CD4-positive, alpha-beta T cell treated with Interleukin-15 for 1 hour (primary cell): ENCODE measurements at regions not wholly inside any gene's neighbourhood (a gene's known extent, or its start where the extent isn't known, plus 50 kb on each side); places are given as distances from the start of the nearest gene placed in this dataset.
"Not testable (repeated sequence)": the region's sequence is repeated elsewhere in the genome, so short reads cannot be mapped to it uniquely, and the experiment has no call there.

ENCODE experiments used
- DNase-seq: peaks from one replicate; pipeline ENCODE4 v3.0.0-alpha.2; 2020

DNA sequence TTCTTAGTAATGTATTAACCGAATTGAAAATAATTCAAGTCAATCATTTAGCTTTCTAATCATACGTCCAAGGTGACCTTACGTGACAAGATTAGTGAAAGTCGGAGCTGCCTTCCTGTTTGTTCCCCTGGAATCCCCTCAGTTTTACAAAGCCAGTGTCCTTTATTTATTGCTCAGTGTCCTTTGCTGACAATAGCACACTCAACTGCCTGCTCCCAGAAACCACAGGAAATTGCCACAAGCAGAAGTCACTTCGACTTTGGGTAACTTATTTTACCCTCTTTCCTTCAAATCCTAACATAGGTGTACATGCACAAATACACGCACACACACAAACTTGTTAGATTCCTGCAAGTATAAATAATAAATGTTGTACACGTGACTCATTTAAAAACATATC is 1167.7 kb upstream of the ADGRB3 start:
- no peak for DNase-seq

DNA sequence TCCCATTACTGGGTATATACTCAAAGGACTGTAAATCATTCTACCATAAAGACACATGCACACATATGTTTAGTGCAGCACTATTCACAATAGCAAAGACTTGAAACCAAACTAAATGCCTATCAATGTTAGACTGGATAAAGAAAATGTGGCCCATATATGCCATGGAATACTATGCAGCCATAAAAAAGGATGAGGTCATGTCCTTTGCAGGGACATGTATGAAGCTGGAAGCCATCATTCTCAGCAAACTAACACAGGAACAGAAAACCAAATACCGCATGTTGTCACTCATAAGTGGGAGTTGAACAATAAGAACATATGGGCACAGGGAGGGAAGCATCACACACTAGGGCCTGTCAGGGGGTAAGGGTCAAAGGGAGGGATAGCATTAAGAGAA is 1172.4 kb upstream of the ADGRB3 start:
- DNase-seq, result not testable (repeated sequence)

DNA sequence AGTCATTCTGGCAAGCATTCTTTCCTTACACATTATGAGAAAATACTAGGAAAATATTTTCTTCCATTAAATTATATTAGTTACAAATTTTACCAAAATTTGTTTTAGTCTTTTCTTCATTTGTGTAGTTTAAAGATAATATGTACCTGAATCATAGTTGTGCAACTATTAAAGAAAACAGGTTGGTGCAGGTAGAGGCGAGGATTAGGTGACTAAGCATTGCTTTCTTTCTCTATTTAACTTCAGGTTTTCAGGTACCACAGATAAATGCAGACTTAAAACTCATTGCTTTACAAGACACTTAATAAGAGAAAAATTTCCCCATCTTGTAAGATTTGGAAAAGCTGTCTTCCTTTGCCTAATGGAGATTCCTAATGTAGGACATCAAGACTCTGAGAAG is 1175.5 kb upstream of the ADGRB3 start:
- no peak for DNase-seq

DNA sequence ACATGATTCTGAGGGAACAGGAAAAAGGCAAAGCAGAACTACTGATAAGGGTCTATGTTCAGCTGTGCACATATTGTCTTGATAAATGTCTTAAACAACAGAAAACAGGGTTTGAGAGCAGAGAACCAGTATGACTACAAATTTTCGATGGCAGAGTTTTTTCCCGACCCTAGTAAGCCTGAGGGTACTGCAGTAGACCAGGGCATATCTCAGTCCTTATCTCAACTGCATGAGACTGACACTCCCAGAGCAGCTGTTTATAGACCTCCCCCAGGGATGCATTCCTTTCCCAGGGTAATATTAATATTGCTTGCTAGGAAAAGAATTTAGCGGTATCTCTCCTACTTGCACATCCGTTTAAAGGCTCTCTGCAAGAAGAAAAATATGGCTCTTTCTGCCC is 1176.8 kb upstream of the ADGRB3 start:
- no peak for DNase-seq

DNA sequence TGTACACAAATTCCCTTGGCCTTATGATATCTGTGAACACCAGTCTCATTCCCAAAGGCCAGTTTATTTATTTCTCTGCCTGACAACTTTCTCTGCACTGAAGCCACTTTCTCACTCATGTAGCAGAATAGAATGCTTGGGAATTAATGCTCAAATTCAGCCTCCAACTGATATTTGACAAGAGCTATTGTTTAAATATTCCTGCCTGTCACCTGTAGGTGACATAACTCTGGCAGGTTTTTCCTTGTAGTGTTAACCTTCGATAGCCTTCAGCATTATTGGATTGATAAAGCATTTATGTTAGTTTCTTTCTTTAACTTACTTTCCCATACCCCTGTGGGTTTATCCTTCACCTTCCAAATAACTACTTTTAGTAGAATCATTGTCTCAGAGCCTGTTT is 1183.2 kb upstream of the ADGRB3 start:
- no peak for DNase-seq

DNA sequence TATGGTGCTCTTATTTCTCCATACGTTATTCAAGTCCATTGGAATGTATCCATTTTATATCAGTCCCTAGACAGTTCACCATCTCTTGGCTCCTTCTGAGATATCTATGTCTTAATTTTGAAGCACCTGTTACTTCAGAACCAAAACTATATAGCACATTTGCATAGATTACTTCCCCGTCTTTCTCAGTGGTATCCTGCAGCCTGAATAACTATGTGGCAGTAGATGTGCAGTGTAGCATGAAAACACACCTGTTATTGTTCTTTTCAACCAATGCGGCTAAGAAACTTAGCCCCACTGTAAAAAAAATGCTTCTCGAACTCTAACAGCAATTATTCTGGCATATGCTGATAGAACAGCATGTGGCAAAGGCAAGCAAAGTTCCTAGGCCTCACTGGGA is 1184.4 kb upstream of the ADGRB3 start:
- no peak for DNase-seq

DNA sequence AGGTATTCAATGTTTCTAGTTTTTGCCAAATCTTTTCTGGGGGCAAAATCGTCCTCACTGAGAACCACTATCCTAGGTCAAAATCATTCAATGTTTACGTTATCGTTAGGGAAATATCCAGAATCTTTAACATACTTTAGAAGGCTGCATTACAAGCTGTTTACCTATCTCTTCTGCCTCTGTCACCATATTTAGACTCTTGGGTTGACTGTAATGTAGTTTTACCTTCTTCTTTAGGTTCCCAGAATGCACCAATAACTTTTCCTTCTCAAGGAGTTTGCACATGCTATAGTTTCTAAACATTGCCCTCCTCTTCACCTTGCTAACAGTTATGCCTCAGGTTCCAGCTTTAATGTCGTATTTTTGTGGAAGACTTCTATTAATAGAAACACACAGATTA is 1185.5 kb upstream of the ADGRB3 start:
- DNase-seq, result no peak

DNA sequence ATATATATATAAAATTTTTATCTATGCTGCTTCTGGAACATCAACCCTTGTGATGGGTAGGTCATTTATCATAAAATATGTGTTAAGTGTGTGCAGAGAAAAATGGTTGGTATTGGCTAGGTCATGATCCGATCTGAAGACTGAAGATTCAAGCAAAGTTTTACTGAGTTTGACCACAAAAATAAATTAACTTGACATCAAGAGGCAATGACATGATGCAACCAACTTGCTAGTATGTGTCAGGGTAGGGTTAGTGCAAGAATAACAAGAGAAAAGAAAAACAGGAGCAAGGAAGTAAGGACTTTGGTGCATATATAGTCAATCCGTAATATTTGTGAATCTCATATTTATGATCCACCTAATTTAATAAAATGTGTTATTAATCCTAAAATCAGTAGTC is 1202.0 kb upstream of the ADGRB3 start:
- DNase-seq, result no peak

DNA sequence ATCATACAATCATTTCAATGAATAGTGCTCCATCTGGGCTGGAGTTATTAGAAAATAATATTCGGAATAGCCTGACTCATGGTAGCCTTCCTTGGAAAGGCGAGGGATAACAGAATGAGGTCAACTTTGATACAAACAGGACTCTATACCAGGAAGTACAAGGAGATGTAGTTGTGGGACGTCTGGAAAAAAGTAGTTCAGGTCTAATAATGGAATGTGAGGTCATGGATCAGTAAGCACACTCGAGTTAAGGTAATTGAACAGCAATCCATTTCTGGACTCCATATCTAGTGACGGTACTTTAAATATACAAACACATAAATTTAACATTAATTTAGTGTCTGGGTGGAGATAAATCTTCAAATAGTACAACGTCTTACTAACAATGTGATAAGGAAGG is 1204.0 kb upstream of the ADGRB3 start:
- no peak for DNase-seq

DNA sequence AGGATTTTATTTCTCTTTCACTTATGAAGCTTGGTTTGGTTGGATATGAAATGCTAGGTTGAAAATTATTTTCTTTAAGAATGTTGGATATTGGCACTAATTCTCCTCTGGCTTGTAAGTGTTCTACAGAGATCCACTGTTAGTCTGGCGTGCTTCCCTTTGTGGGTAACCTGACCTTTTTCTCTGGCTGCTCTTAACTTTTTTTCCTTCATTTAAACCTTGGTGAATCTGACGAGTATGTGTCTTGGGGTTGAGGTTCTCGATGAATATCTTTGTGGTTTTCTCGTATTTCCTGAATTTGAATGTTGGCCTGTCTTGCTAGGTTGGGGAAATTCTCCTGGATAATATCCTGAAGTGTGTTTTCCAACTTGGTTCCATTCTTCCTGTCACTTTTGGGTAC is 1208.4 kb upstream of the ADGRB3 start:
- DNase-seq, result not testable (repeated sequence)

DNA sequence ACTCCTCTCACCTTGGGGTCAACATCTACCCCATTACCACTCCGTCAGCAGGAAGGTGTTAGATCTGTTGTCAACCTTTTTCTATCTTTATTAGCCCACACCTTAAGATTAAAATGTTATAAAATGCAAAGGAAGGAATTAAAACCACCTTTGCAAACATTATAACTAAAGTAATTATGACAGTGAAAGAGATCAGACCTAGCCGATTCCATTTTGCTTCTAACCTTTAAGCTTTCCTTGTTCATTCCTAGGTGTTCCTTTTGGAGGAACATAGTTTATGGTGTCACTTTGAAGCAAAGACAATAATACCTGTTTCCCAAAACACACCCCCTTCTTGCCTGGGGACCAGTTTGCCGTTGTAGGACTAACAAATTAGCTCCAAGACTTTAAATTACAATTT is 1223.0 kb upstream of the ADGRB3 start:
- DNase-seq, result no peak

DNA sequence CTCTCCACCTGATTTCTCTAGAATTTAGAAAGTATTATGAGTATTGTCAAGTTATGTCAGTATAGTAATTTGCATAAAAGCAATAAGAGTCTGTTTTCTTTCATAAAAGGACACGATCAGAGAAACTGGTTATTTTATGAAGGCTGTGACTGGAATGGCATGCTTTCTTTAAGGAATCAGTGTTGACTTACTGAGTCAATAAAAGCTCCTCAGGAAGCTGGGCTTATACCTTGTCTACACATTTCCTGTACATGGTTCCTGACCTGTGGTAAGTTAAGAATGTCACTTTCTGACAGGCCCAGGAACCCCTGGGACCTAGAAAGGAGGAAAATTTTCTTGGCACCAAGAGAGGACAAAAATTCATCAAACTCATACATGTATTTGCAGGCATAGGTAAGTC is 1224.0 kb upstream of the ADGRB3 start:
- no peak for DNase-seq

DNA sequence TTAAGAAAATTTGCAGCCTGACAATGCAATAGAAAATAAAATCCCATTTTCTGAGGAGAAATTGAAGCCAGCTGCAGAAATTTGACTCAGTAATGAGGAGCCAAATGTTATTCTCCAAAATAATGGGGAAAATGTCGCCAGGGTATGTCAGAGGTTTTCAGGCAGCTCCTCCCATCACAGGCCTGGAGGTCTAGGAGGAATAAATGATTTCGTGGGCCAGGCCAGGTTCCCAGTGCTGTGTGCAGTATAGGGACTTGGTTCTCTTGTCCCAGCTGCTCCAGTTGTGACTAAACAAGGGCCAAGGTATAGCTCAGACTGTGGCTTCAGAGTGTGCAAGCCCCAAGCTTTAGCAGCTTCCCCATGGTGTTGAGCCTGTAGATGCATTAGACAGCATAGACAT is 1240.8 kb upstream of the ADGRB3 start:
- no peak for DNase-seq

DNA sequence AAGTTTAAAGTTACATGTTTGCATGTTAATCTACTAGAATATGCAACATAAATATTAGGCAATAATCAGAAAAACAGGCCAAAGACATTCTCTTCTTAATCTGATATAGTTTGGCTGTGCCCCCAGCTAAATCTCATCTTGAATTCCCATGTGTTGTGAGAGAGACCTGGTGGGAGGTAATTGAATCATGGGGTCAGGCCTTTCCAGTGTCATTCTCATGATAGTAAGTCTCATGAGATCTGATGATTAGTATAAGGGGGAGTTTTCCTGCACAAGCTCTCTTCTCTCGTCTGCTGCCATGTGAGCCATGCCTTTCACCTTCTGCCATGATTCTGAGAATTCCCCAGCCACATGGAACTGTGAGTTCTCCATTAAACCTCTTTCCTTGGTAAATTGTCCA is 1241.7 kb upstream of the ADGRB3 start:
- DNase-seq, result no peak

DNA sequence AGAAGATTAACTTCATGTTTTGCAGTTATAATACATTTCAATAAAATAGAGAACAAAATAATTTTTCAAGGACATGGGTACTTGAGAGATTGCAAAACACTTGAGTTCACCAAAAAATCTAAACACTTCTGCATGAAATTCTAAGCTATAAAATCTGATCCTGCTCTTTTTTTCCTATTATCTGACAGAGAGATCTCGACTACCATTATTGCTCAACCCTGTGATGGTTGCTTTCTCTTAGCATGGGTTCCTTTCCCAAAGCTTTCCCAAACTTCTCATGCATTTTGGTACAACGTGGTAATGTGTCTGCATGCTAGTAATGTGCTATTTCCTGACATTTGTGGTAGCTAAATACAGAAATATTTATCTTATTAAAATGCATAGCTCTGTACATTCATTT is 1243.1 kb upstream of the ADGRB3 start:
- DNase-seq, result no peak

DNA sequence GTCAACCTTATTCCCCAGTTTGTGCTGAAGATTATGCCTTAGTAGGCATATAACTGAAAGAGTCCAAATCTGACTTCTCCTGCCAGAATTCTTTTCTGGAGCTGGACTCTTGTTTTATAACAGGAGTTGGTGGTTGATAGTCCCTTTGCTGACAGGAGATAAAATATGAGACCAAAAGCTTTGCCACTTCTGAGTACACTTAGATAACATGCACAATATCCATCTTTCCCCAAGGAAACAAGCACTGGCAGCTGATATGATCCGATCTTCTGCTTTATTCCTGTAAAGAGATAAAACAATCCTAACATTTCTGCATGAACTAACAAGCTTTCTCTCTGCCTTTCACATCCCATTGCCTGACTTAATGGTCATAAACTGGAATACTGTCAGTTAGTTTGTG is 1265.4 kb upstream of the ADGRB3 start:
- DNase-seq, result no peak

DNA sequence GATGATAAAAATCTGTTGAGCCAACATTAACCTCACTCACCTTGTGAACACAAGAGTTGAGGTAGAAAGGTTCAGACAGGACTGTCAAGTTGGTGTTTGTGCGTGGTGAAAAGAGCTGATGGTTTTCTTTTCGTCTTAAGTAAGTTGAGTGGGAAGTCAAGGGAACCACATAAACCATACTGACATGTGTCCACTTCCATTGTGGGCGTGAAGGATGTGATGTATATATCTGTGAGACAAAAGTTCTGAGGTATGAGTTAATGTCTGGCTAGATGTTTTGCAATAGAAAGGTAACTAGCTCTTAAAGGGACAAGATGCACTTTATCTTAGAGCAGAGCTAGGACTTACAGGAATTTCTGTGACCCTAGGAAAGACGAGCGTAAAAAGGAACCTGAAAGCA is 1272.1 kb upstream of the ADGRB3 start:
- no peak for DNase-seq

DNA sequence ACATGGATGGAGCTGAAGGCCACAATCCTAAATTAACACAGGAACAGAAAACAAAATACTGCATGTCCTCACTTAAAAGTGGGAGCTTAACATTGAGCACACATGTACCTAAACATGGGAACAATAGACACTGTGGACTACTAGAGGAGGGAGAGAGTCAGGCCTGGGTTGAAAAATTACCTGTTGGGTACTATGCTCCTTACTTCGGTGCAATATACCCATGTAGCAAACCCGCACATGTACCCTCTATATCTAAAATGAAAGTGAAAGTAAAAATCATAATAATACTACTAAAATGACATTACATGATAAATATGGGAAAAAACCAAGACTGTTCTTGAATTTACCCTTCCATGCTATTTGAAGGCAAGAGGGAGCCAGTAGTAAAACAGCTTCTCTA is 1273.8 kb upstream of the ADGRB3 start:
- DNase-seq, result no peak

DNA sequence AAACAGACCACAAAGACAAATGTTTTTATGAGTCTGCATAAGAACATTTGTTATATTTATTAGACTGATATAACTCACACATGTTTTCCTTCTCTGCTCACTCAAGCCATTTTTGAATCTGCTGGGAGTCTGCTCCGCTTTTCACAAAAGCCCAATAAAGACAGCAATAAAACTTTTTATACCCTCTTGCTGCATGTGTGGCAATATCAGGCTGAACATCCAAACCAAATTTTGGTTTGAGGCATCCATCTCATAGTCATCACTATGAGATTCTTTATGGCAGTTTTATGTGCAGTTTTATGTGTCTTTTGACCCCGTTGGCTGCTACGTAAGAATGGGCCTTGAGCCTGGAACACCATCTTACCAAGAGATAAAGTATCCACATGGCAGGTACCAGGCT is 1276.8 kb upstream of the ADGRB3 start:
- DNase-seq, result no peak

DNA sequence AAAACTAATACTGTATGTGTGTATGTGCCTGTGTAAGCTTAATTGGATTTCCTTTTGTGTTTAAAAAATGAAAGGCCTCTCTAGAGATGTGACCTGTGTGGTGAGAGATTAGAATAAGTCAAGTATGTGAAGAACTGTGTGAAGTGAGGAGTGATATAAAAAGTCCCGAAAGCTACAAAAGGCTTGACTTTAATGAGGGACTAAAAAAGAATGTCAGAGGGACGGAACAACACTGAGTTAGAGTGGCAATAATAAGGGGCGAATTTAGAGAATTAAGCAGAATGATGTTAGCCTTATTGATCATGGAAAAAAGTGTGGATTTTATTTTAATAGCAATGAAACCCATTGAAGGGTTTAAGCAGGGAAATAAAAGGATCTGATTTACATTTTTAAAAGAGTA is 1281.2 kb upstream of the ADGRB3 start:
- DNase-seq, result no peak

DNA sequence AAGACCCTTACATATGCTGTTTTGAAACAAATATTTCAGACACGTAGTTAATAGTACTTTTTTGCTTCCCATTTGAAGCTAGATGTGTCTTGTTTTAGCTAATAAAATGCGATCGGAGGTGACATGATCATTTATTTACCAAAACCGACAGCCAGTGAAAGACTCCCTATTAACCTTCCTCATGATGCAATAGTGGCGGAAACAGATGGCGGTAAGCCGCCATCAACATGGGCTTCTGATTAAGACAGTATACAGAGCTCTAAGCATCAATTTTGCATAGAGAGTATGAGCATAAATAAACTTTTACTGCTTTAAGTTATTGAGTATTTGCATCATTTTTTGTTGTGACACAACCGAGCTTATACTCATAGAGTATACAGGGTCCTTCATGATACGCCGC is 1282.4 kb upstream of the ADGRB3 start:
- DNase-seq, result no peak

DNA sequence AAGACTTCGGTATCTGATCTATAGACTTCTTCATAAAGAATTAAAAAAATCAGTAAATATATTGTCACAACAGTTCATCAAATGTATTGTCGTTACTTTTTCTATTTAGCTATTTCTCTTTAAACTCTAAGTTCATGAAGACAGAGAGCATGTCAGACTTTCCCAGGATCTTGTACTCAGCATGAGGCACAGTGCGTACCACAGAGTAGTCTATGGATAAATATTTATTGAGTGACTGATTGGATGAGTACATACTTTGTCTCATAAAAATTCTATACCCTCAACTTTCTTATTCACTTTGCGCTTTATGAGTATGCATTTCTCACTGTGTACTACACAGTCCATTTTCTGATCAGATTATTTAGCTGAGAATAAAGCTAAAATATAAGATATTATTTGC is 1284.4 kb upstream of the ADGRB3 start:
- no peak for DNase-seq

DNA sequence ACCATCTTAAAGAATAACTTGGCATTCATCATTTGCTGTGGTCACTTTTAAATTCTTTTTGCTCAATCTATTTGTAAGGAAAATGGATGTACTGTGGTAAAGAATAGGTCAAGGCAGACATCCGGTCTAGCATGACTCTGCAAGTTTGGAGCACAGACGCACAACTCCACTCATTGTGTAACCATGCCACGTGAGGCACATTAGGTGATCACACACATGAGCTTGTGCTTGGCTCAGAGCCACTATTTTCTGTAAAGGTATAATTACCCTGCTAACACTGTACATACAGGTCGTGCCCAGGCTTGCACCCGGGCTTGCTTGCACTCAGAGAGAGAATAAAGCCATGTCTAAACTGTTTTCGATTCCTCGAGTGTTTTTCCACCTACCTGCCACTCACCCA is 1289.1 kb upstream of the ADGRB3 start:
- no peak for DNase-seq

DNA sequence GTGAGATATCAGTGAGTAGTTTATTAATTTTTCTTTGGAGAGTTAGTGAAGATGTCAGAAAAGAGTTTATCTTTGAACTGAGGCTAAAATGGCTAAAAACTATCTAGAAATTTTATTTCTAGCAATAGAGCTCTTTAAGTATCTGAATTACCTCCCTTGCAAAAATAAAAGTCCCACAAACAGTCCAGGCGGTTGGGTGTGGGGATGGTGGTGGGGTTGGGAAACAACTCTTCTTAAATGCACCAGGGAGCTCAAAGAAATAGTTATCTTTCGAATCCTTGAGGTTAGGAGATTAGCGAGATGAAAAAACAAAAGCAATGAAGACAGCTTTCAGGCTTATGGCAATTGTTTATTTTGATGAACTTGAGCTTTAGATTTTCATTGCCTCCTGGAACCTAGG is 1299.1 kb upstream of the ADGRB3 start:
- DNase-seq, result no peak

DNA sequence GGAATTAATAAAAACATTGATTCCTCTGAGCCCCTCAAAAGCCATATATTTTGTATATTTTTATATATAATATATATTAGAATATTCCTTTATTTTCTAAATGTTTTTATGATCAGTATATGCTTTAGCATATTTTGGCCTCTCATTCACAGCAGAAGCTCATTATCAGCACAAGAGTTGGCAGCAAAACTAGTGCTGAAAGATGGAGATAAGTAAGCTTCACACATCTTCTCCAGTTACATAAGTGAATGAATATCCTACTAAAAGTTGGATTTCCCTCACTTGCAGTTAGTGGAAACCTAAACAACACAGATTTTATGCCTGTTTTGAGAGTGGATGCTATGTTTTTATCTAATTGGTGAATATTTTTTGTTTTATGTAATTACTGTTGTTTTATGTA is 1303.8 kb upstream of the ADGRB3 start:
- no peak for DNase-seq

DNA sequence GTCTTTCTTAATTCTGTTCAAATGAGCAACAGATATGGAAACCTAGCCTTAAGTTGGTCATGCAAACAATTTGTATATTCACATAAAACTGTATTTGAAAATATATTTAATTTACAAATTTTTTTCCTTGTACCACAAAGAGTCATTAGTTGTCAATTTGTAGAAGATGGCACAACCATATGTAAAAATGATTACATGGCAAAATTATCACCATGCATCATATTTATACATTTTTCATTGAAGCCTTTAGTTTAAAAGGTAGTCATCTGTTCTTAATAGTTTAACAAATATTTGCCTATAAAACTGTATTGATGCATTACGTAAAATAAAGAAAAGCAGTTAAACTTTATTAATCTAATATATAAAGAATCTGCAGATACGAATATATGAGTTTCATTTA is 1306.8 kb upstream of the ADGRB3 start:
- DNase-seq, result no peak
